Psoas muscle (tissue), 7 donors: ENCODE measurements at regions not wholly inside any gene's neighbourhood (a gene's known extent, or its start where the extent isn't known, plus 50 kb on each side); places are given as distances from the start of the nearest gene placed in this dataset.

Experiments used
- ATAC-seq, 4 donors: fragments of 200-7000 bp; cut with Tn5 transposase; one replicate each; pipeline ENCODE4 v1.9.1; 2020; ENCODE audit warnings: moderate library complexity in 3 of 4, mild to moderate bottlenecking in 2 of 4
- DNase-seq, 2 donors: peaks; one replicate each; pipeline ENCODE4 v3.0.0-alpha.2; 2020
- H3K27ac ChIP-seq: fragments of 200-600 bp; one replicate; pipeline ENCODE4 v1.8.0; 2022
- H3K27me3 ChIP-seq, 3 donors: fragments of 200-600 bp in 1 of 3; one replicate each; pipeline versions ENCODE4 v1.6.1 to v1.8.0; 2013 to 2022; ENCODE audit warnings: low read length in 2 of 3, mild to moderate bottlenecking in 2 of 3, moderate library complexity in 1 of 3; ENCODE audit not compliant: insufficient read depth in 3 of 3
- H3K36me3 ChIP-seq, 2 donors: fragments of 200-600 bp in 1 of 2; one replicate each; pipeline versions ENCODE4 v1.6.1 to v1.8.0; 2013 to 2022; ENCODE audit warnings: low read depth in 1 of 2, mild to moderate bottlenecking in 1 of 2, moderate library complexity in 1 of 2; ENCODE audit not compliant: insufficient read depth in 1 of 2
- H3K4me1 ChIP-seq: fragments of 200-600 bp; one replicate; pipeline ENCODE4 v1.8.0; 2022
- H3K4me3 ChIP-seq: fragments of 200-600 bp; one replicate; pipeline ENCODE4 v1.8.0; 2022; ENCODE audit warnings: mild to moderate bottlenecking
- H3K9me3 ChIP-seq: fragments of 200-600 bp; one replicate; pipeline ENCODE4 v1.8.0; 2022
- WGBS, 3 donors: extraction: QIAGEN DNeasy Blood & Tissue Kit; methylation state at CpG; one replicate each; pipeline versions ENCODE4 v1.1.6 to v1.1.7; 2013; 5-methylcytosine and 5-hydroxymethylcytosine counted together
- intact Hi-C, 2 donors: fragments of 100-400 bp; cut with DNase I; formaldehyde crosslinking; loops; one replicate each; pipeline versions ENCODE4 v1.11.0 to v1.14.2; 2022
- TF ChIP-seq, protein P1 (sequence below): fragments of 200-600 bp; IDR thresholded peaks from one replicate; pipeline ENCODE4 v1.8.0; 2022; ENCODE audit warnings: antibody characterized with exemption
- donor health status: healthy with polysubstance abuse.
- donor health status: DM: no; HTN: no; CAD: no; lungs with moderate emphysema.
- donor health status: Bipolar disorder and iron deficiency.
- donor health status: healthy.
- donor health status: DM: yes; HTN: yes; CAD: no.
- donor health status: DM: no; HTN: no; CAD: no.
- donor health status: DM: yes; HTN: yes; CAD: no.

DNA sequence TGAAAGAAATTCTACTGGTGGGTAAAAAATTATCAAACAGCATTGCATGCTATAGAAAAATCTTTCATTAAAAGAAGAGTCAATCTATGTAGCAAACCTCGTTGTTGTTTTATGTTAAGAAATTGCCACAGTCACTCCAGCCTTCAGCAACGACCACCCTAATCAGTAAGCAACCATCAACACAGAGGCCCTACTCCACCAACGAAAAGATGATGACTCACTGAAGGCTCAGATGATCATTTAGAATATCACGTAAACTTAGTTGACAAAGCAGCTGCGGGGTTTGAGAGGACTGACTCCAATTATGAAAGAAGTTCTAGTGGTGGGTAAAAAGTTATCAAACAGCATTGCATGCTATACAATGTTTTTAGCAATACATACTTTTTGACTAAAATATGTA lies 242.6 kb downstream of the DRD1 start:
- TF ChIP-seq, protein P1, sequence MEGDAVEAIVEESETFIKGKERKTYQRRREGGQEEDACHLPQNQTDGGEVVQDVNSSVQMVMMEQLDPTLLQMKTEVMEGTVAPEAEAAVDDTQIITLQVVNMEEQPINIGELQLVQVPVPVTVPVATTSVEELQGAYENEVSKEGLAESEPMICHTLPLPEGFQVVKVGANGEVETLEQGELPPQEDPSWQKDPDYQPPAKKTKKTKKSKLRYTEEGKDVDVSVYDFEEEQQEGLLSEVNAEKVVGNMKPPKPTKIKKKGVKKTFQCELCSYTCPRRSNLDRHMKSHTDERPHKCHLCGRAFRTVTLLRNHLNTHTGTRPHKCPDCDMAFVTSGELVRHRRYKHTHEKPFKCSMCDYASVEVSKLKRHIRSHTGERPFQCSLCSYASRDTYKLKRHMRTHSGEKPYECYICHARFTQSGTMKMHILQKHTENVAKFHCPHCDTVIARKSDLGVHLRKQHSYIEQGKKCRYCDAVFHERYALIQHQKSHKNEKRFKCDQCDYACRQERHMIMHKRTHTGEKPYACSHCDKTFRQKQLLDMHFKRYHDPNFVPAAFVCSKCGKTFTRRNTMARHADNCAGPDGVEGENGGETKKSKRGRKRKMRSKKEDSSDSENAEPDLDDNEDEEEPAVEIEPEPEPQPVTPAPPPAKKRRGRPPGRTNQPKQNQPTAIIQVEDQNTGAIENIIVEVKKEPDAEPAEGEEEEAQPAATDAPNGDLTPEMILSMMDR = no peak
- intact Hi-C loops = no loop called here
- no peak for ATAC-seq
- Histone ChIP-seq H3K36me3 (no peaks in the 10 kb centered on the region), H3K4me3 (no peak overlapping the region), H3K4me1 (no peaks in the 10 kb centered on the region), H3K9me3 (no peaks in the 10 kb centered on the region), H3K27ac (no peak overlapping the region), H3K27me3 (peaks cover 0 to 3% (median 0%) of the 10 kb centered on the region in 3 donors)
- DNase-seq = no peak
- 72 to 75% (median 75%) methylated on average over 5 of the region's 5 CpGs for WGBS, 3 donors

GRCh38 chr5:175195698-175196656 lies 248.0 kb downstream of the DRD1 start:
- no peaks in the 10 kb centered on the region for H3K9me3 ChIP-seq
- intact Hi-C loops = no loop called here
- H3K4me1 ChIP-seq = no peaks in the 10 kb centered on the region
- H3K4me3 ChIP-seq = no peak overlapping the region
- H3K27me3 ChIP-seq = peaks cover 0 to 3% (median 0%) of the 10 kb centered on the region in 3 donors
- DNase-seq = no peak
- no peaks in the 10 kb centered on the region for H3K36me3 ChIP-seq
- H3K27ac ChIP-seq = no peak overlapping the region
- WGBS, 3 donors = 22 to 33% (median 29%) methylated on average over 11 of the region's 11 CpGs
- ATAC-seq = no peak
- TF ChIP-seq, protein P1 = no peak

GRCh38 chr5:175181331-175181730 lies 262.7 kb downstream of the DRD1 start:
- 76 to 84% (median 79%) methylated on average over 3 of the region's 3 CpGs for WGBS, 3 donors

GRCh38 chr5:175170899-175171298 lies 273.1 kb downstream of the DRD1 start:
- WGBS, 3 donors = 51 to 73% (median 72%) methylated on average over 1 of the region's 1 CpG
- DNase-seq (no peak), ATAC-seq (no peak)
- no peak overlapping the region for H3K4me3 ChIP-seq
- H3K4me1 ChIP-seq = no peaks in the 10 kb centered on the region
- no peaks in the 10 kb centered on the region for H3K9me3 ChIP-seq
- no peaks in the 10 kb centered on the region for H3K27me3 ChIP-seq
- TF ChIP-seq, protein P1 = no peak
- no peaks in the 10 kb centered on the region for H3K36me3 ChIP-seq
- H3K27ac ChIP-seq = no peak overlapping the region
- intact Hi-C loops = no loop called here

More at GRCh38 chr5:175181331-175181730, 262.7 kb downstream of the DRD1 start:
- no peak overlapping the region for H3K4me3 ChIP-seq
- H3K27ac ChIP-seq = no peak overlapping the region
- TF ChIP-seq, protein P1 = no peak
- peaks cover 0 to 2% (median 0%) of the 10 kb centered on the region in 3 donors for H3K27me3 ChIP-seq
- no peak for ATAC-seq
- H3K4me1 ChIP-seq = no peaks in the 10 kb centered on the region
- DNase-seq = no peak
- no peaks in the 10 kb centered on the region for H3K9me3 ChIP-seq
- intact Hi-C loops = no loop called here
- no peaks in the 10 kb centered on the region for H3K36me3 ChIP-seq
